Rectal smooth muscle tissue (tissue), 1 donor: ENCODE measurements at regions not wholly inside any gene's neighbourhood (a gene's known extent, or its start where the extent isn't known, plus 50 kb on each side); places are given as distances from the start of the nearest gene placed in this dataset.

Experiments
- H3K27ac ChIP-seq: one replicate; pipeline ENCODE4 v1.7.0; 2013; ENCODE audit warnings: low read depth, low read length, inconsistent platforms
- H3K27me3 ChIP-seq: one replicate; pipeline ENCODE4 v1.7.0; 2013; ENCODE audit warnings: low read length; ENCODE audit not compliant: control insufficient read depth, insufficient read depth
- H3K36me3 ChIP-seq: one replicate; pipeline ENCODE4 v1.7.0; 2013; ENCODE audit warnings: low read length; ENCODE audit not compliant: control insufficient read depth, insufficient read depth
- H3K4me1 ChIP-seq: one replicate; pipeline ENCODE4 v1.7.0; 2013; ENCODE audit warnings: low read length; ENCODE audit not compliant: control insufficient read depth, insufficient read depth
- H3K4me3 ChIP-seq: one replicate; pipeline ENCODE4 v1.7.0; 2013; ENCODE audit warnings: low read length
- H3K9ac ChIP-seq: one replicate; pipeline ENCODE4 v1.7.0; 2013; ENCODE audit warnings: low read length

DNA sequence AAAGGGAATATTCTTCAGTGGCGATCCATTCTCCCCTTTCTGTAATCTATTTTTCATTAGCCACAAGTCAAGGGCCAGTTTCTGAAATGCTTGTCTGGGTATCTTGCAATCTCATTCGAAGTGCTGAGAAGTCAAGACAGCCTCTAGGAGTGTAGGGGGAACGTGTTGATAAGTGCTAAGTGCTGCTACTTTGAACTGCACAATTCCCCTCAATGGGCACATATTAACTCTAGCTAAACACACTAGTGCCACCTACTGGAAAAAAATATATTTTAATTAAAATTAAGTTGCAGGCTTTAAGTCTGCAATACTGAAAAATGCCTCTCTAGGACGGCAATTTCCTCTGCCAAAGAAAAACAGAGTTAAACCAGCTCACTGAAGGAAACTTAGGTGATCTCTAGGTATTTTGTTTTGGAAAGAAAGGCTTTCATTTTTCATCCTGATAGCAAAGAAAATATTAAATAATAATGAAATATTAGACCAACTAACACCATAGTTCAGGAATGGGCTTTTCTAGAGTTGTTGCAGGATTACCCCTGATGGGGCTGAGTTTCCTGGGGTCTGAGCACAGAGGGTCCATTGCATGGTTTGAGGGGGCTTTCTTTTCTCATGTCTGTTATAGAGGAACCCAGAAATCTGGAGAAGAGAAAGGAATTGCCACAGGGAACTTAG lies 181.9 kb upstream of the KBTBD8 start:
- Histone ChIP-seq H3K4me3 (no peak overlapping the region), H3K4me1 (peaks cover 9% of the 10 kb centered on the region), H3K9ac (no peak overlapping the region), H3K27me3 (no peaks in the 10 kb centered on the region), H3K36me3 (no peaks in the 10 kb centered on the region), H3K27ac (no peak overlapping the region)

DNA sequence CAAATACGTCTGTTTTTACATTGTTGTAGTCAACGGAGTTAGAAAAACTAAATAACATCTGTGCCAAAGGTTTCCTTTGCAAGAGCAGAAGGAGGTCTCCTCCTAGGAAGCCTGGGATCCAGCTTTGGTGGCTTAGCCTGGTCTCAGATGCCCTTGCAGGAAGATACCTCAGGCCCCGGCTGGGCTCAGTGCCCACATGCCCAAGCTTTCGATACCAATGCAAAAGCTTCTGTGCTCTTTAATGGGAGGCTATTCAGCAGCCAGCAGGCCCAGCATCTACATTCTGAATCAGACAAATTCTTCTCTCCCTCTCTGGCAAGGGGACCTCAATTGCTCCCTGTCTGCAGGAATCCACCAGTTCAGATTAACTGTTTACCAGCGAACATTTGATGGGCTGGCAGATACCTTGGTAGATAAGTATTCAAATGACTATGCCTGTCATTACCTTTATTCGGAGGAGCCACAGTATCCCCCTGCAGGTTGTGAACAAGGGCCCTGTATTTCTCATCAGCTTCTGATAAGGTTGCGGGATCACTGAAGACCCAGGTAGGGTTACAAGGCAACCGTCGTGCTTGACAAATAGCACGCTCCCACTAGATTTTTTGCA lies 180.1 kb upstream of the KBTBD8 start:
- no peak overlapping the region for H3K27ac ChIP-seq

DNA sequence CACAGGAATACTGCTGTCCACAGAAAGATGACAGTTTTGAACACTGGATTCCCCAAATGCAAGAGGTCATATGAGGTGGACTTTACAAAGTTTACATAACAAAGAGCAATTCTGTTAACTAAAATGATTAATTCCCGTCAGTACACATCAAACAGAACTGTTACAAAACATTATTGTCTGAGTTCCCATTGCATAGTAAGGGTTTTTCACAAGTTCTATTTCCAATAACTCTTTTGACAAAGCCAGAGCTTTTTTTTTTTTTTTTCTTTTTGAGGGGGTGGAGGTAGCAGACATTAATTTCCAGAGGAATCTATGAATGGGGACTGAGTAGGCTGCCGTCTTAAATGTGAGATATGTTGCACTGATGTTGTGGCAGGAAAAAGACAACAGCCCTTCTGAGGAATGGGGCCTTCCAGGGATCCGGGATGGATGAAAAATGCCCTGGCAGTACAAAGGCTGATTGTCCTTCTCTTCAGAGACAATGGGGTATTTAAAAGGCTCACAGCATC lies 178.1 kb upstream of the KBTBD8 start:
- Histone ChIP-seq H3K4me3 (no peak overlapping the region), H3K27ac (no peak overlapping the region), H3K9ac (no peak overlapping the region), H3K27me3 (no peaks in the 10 kb centered on the region), H3K36me3 (no peaks in the 10 kb centered on the region), H3K4me1 (peaks cover 4% of the 10 kb centered on the region)

More for the DNA sequence above, 180.1 kb upstream of the KBTBD8 start:
- H3K4me3 ChIP-seq: no peak overlapping the region
- H3K27me3 ChIP-seq: no peaks in the 10 kb centered on the region
- peaks cover 4% of the 10 kb centered on the region for H3K4me1 ChIP-seq
- H3K36me3 ChIP-seq: no peaks in the 10 kb centered on the region
- no peak overlapping the region for H3K9ac ChIP-seq

DNA sequence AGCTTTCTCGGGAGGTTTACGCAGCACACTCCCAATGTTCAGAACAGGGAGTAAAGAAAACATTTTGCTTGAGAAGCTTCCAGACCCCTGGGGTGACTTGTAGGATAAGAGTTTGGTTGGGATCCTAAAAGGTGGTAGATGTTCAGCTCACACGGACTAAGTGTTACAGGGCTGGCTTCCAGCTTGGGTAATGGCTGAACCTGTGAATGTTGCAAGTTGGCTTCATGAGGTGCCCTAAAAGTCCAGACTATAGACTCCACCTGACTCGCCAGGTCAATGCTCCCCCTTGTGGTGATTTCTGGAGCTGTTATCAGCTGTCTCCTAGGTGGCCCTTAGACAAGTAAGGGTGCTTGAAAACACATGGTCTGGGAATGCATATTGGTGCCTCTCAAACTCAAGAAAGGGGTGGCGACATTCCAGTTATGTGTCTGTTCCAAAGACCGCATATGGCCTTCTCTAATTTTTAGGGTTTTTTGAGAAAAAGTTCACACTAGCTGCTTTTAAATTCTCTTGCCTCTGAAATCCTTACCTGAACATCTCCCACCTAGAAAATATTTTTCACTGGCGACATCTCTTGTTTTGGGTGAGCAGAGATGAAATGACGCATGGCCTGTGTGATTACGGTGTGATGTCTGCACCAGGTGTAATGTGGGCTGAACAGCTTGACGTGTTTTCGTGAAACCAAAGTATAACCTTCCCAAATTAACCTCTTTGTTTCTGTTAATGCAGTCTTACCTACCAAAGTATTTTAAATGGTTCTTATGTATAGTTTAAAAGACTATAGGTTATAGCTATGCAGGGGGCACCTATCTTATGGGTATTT lies 175.7 kb upstream of the KBTBD8 start:
- no peaks in the 10 kb centered on the region for H3K27me3 ChIP-seq
- H3K4me1 ChIP-seq: peaks cover 4% of the 10 kb centered on the region
- H3K27ac ChIP-seq: no peak overlapping the region
- H3K36me3 ChIP-seq: no peaks in the 10 kb centered on the region
- H3K4me3 ChIP-seq: no peak overlapping the region
- no peak overlapping the region for H3K9ac ChIP-seq

DNA sequence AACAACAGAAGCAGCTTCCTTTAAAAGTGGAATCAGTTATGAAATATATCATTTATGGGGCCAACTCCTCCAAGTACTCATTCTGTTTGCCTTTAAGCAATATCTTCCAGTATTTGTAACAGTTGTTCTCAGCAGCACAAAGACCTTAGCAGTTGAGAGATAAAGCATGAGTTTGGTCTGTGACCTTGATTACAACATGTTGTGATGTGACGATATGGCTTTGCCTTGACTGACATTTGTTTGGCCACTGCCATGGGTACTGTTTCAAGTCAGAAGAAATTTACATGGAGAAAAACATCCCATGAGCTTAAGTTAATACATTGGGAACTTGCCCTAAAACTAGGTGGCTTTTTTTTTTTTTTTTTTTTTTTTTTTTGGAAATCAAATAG lies 175.1 kb upstream of the KBTBD8 start:
- no peak overlapping the region for H3K9ac ChIP-seq
- H3K27ac ChIP-seq: no peak overlapping the region
- no peak overlapping the region for H3K4me3 ChIP-seq
- H3K36me3 ChIP-seq: no peaks in the 10 kb centered on the region
- H3K4me1 ChIP-seq: peaks cover under 1% of the 10 kb centered on the region
- no peaks in the 10 kb centered on the region for H3K27me3 ChIP-seq

DNA sequence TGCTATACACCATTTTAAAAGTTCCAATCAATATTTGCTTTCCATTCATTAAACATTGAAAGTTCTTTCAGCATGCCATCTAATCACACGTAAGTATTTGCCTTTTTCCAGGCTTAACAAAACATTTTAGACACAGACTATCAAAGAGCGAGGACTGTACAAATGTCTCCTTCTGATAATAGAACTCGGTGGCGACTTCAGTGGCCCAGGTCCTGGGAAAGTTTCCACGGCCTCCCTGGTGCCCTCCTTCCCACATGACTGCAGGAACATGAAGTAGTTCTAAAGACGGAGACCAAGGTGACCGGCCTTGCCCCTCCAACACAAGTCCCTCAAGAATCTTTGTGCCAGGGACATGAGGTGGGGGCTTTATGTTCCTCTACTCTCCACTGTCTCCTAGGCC lies 174.6 kb upstream of the KBTBD8 start:
- H3K4me3 ChIP-seq: no peak overlapping the region
- H3K27me3 ChIP-seq: no peaks in the 10 kb centered on the region
- no peaks in the 10 kb centered on the region for H3K4me1 ChIP-seq
- no peak overlapping the region for H3K9ac ChIP-seq
- no peak overlapping the region for H3K27ac ChIP-seq
- H3K36me3 ChIP-seq: no peaks in the 10 kb centered on the region

DNA sequence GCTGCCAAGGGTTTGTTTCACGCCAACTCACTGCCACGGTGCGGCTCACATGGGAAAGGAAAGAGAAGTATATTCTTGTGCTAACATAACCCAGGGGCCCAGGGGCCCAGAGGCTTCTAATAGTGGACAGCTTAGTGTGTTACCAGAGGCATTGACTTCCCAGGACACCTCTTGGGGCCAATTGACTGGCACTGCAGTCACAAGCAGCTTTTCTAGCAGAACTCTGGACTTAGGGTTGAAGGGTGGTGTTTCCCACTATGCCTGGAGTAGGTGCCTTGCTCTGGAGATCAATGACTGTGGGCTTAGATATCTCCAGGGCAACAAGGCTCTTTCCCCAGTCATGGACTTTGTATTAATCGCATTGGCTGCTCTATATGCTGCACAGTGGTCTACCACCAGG lies 172.7 kb upstream of the KBTBD8 start:
- no peaks in the 10 kb centered on the region for H3K4me1 ChIP-seq
- H3K4me3 ChIP-seq: no peak overlapping the region
- no peaks in the 10 kb centered on the region for H3K27me3 ChIP-seq
- no peaks in the 10 kb centered on the region for H3K36me3 ChIP-seq
- no peak overlapping the region for H3K27ac ChIP-seq
- H3K9ac ChIP-seq: no peak overlapping the region

DNA sequence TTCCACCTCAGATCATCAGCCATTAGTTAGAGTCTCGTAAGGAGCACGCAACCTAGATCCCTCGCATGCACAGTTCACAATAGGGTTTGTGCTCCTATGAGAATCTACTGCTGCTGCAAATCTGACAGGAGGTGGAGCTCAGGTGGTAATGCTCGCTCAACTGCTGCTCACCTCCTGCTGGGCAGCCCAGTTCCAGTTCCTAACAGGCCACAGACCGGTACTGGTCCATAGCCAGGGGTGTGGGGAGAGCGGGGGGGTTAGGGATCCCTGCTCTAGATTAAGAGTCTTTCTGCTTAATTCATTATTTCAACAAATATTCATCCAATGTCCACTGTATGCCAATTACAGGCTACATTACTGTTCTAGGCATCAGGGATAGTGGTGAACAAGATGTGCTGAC lies 170.4 kb upstream of the KBTBD8 start:
- Histone ChIP-seq H3K27me3 (no peaks in the 10 kb centered on the region), H3K4me1 (no peaks in the 10 kb centered on the region), H3K4me3 (no peak overlapping the region), H3K36me3 (no peaks in the 10 kb centered on the region), H3K27ac (no peak overlapping the region), H3K9ac (no peak overlapping the region)

DNA sequence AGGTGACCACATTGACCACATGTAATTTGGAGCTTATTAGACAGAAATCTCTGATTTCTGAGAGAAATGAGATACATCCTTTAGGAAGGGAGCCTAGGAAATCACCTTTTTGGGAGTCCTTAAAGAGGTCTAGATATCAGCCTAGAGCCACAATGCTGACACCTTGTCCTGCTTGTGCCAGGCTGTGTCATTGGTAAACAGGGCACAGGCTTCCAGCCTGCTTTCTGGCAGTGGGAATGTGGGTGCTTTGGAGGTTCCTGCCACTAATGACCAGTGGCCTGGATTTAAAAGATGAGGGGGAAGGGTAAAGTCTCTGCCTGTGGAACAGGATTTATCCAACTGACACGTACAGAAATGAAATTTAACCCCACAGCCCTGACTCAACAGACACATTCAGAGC lies 169.8 kb upstream of the KBTBD8 start:
- Histone ChIP-seq H3K27me3 (no peaks in the 10 kb centered on the region), H3K4me1 (no peaks in the 10 kb centered on the region), H3K27ac (no peak overlapping the region), H3K9ac (no peak overlapping the region), H3K36me3 (no peaks in the 10 kb centered on the region), H3K4me3 (no peak overlapping the region)

DNA sequence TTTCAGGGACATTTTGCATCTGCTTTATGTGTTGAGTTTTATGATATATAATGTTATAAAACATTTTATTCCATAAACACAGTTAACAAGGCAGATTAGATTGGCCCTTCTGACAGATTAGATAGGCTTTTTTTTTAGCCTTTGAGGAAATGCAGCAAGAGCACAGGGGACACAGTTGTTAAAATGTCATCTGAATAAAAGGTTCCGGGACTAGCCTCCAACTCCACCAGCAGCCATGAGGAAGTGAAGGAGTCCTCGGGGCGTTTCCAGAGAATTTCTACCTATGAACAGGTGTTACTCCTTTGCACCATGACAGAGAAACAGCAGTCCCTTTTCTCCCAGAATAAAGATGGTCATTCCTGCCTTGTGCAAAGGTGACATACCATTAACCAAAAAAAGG lies 167.8 kb upstream of the KBTBD8 start:
- H3K9ac ChIP-seq: no peak overlapping the region
- H3K4me3 ChIP-seq: no peak overlapping the region
- H3K36me3 ChIP-seq: no peaks in the 10 kb centered on the region
- H3K27me3 ChIP-seq: no peaks in the 10 kb centered on the region
- no peaks in the 10 kb centered on the region for H3K4me1 ChIP-seq
- no peak overlapping the region for H3K27ac ChIP-seq

DNA sequence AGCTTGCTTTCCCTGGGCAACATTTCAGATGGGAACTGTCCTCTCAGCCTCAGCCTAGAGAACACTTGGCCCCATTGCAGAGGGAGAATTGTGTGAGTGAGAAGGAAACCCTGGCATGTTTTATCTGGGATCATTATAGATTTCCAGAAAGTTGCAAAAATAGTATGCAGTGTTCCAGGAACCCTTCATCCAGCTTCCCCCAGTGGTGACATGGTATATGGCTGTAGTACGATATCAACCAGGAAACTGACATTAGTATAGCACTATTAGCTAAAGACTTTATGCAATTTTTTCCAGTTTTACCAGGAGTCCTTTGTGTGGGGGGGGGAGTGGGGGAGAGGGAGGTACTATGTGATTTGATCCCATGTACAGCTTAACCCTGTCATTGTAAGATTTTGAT lies 166.2 kb upstream of the KBTBD8 start:
- H3K9ac ChIP-seq: no peak overlapping the region
- no peaks in the 10 kb centered on the region for H3K27me3 ChIP-seq
- H3K36me3 ChIP-seq: no peaks in the 10 kb centered on the region
- no peaks in the 10 kb centered on the region for H3K4me1 ChIP-seq
- H3K4me3 ChIP-seq: no peak overlapping the region
- H3K27ac ChIP-seq: no peak overlapping the region

DNA sequence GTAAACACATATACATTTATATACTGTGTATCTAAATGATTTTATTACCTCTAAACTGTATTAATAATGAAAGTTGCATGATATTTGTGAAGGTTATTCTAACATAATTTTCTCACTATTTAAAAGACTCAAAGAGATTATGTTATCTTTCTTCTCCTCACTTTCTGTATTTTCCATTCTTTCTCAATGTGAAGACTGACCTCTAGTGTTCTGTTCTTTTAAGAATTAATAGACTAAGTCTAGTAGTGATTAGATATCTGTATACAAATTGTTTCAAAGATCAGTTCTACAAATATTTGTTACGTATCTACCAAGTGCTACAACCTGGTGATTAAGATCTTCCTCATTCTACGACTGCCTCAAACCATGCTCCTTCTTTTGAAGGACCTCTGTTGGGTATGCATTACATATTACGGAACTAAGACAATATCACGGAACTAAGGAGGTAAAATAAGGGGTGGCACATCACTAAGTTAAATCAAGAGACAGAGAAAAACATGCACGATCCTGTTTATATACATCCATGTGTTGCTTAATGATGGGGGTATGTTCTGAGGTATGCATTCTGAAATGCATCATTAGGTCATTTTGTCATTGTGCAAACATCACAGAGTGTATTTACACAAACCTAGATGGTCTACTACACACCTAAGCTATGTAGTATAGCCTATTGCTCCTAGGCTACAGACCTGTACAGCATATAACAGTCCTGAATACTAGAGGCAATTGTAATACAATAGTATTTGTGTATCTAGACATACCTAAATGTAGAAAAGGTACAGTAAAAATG lies 161.5 kb upstream of the KBTBD8 start:
- H3K36me3 ChIP-seq: no peaks in the 10 kb centered on the region
- H3K4me3 ChIP-seq: no peak overlapping the region
- no peaks in the 10 kb centered on the region for H3K27me3 ChIP-seq
- H3K4me1 ChIP-seq: no peaks in the 10 kb centered on the region
- H3K27ac ChIP-seq: no peak overlapping the region
- H3K9ac ChIP-seq: no peak overlapping the region
